Heart left ventricle (tissue), 16 donors: ENCODE measurements at regions not wholly inside any gene's neighbourhood (a gene's known extent, or its start where the extent isn't known, plus 50 kb on each side); places are given as distances from the start of the nearest gene placed in this dataset.

Source experiments
- ATAC-seq, 4 donors: fragments of 200-7000 bp; cut with Tn5 transposase; one replicate each; pipeline ENCODE4 v1.9.1; 2020 to 2022; ENCODE audit warnings: moderate library complexity in 4 of 4, mild to moderate bottlenecking in 3 of 4, moderate number of reproducible peaks in 1 of 4
- DNase-seq, 5 donors: peaks; one replicate each; pipeline ENCODE4 v3.0.0-alpha.2; 2020
- H3K27ac ChIP-seq, 12 donors: fragments of 200-600 bp; sonication (generic) in 4 of 12; one replicate each; pipeline versions ENCODE4 v1.5.0 to v1.8.0; 2016 to 2022; ENCODE audit warnings: mild to moderate bottlenecking in 2 of 12
- H3K27me3 ChIP-seq, 9 donors: fragments of 200-600 bp; sonication (generic) in 2 of 9; one replicate each; pipeline versions ENCODE4 v1.5.1 to v1.8.0; 2016 to 2022; ENCODE audit warnings: mild to moderate bottlenecking in 3 of 9
- H3K36me3 ChIP-seq, 9 donors: fragments of 200-600 bp; sonication (generic) in 2 of 9; one replicate each; pipeline versions ENCODE4 v1.5.0 to v1.8.0; 2018 to 2022; ENCODE audit warnings: mild to moderate bottlenecking in 2 of 9
- H3K4me1 ChIP-seq, 12 donors: fragments of 200-600 bp; sonication (generic) in 4 of 12; one replicate each; pipeline versions ENCODE4 v1.5.0 to v1.8.0; 2016 to 2022; ENCODE audit warnings: mild to moderate bottlenecking in 3 of 12
- H3K4me3 ChIP-seq, 12 donors: fragments of 200-600 bp; sonication (generic) in 4 of 12; one replicate each; pipeline versions ENCODE4 v1.5.0 to v1.8.0; 2017 to 2022; ENCODE audit warnings: mild to moderate bottlenecking in 9 of 12, moderate library complexity in 4 of 12
- H3K9me3 ChIP-seq, 12 donors: fragments of 200-600 bp; sonication (generic) in 4 of 12; one replicate each; pipeline versions ENCODE4 v1.5.0 to v1.8.0; 2016 to 2022; ENCODE audit warnings: mild to moderate bottlenecking in 1 of 12
- POLR2A ChIP-seq, 2 donors: fragments of 450-650 bp; IDR thresholded peaks; one replicate each; pipeline ENCODE4 v1.6.1; 2017; ENCODE audit warnings: antibody characterized with exemption in 2 of 2, mild to moderate bottlenecking in 2 of 2, moderate library complexity in 2 of 2
- WGBS, 4 donors: extraction: QIAGEN DNeasy Blood & Tissue Kit in 2 of 4; methylation state at CpG; one replicate each; pipeline versions ENCODE4 v1.1.5 to v1.1.7; 2013 to 2018; 5-methylcytosine and 5-hydroxymethylcytosine counted together
- intact Hi-C, 10 donors: fragments of 100-400 bp; cut with DNase I; formaldehyde crosslinking; loops; one replicate each; pipeline versions ENCODE4 v1.11.1 to v1.14.2; 2022
- TF ChIP-seq, protein P1 (sequence below), 12 donors: fragments of 200-600 bp; sonication (generic) in 4 of 12; IDR thresholded peaks; one replicate each; pipeline versions ENCODE4 v1.5.0 to v1.8.0; 2018 to 2022; ENCODE audit warnings: antibody characterized with exemption in 12 of 12, mild to moderate bottlenecking in 5 of 12
- donor health status: ischemic (EF 13 %, LVEDD 7.1; RV severe dilation, severe dysfunction).
- donor health status: healthy with polysubstance abuse.
- donor health status: DM: no; HTN: yes; CAD: no.
- donor health status: DM: no; HTN: no; CAD: no.
- donor health status: ischemic (EF 25% LVEDD 6.9; RV normal size, moderate dysfunction).
- donor health status: ischemic (EF 25% LVEDD 5.7; RV mildly dilated, moderate dysfunction).
- donor health status: healthy.
- donor health status: DM: yes; HTN: yes; CAD: no.
- donor health status: ischemic (EF 35%, LVEDD 5.7; RV mildly dilated, moderate dysfunction).
- donor health status: nonischemic (EF 11% LVEDD 7.7; RV severe dilation, severe dysfunction).
- donor health status: DM: yes; HTN: yes; CAD: no.
- donor health status: PGD.
- donor health status: ischemic (EF 29% LVEDD 5.4; RV normal size, mild dysfunction).
- donor health status: nonischemic (EF 23%, LVEDD 6.1; RV moderate dilation, normal function).

DNA sequence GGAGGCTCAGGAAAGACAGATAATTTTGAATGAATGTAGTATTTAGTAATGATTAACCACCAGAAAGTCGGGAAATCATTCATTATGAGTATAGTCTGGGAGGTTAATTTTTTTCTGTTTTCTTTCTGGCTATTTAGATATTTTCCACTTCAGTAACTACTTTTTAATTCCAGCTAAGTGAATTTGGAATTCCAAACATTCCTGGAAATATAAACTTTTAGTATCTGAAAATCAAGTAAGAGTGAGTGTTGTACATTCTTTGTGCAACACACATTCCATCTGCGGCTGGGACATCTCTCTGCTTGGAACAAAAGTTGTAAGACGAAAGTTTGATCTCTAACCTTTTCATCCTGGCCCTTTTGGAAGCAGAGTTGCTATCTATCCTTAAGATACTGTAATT is 275.7 kb upstream of the SPRED2 start:
- Histone ChIP-seq H3K9me3 (no peaks in the 10 kb centered on the region), H3K4me3 (no peak overlapping the region), H3K36me3 (no peaks in the 10 kb centered on the region), H3K27ac (no peak overlapping the region), H3K4me1 (no peaks in the 10 kb centered on the region), H3K27me3 (peaks cover 0 to 3% (median 0%) of the 10 kb centered on the region in 9 donors)
- WGBS, 4 donors, result 79 to 87% (median 85%) methylated on average over 3 of the region's 3 CpGs
- no peak for DNase-seq
- TF ChIP-seq, protein P1, sequence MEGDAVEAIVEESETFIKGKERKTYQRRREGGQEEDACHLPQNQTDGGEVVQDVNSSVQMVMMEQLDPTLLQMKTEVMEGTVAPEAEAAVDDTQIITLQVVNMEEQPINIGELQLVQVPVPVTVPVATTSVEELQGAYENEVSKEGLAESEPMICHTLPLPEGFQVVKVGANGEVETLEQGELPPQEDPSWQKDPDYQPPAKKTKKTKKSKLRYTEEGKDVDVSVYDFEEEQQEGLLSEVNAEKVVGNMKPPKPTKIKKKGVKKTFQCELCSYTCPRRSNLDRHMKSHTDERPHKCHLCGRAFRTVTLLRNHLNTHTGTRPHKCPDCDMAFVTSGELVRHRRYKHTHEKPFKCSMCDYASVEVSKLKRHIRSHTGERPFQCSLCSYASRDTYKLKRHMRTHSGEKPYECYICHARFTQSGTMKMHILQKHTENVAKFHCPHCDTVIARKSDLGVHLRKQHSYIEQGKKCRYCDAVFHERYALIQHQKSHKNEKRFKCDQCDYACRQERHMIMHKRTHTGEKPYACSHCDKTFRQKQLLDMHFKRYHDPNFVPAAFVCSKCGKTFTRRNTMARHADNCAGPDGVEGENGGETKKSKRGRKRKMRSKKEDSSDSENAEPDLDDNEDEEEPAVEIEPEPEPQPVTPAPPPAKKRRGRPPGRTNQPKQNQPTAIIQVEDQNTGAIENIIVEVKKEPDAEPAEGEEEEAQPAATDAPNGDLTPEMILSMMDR (IDR thresholded peaks at IDR 0.05), result no peak
- no peak for TF ChIP-seq POLR2A (IDR thresholded peaks at IDR 0.05)
- no peak for ATAC-seq
- intact Hi-C loops, result no loop called here

DNA sequence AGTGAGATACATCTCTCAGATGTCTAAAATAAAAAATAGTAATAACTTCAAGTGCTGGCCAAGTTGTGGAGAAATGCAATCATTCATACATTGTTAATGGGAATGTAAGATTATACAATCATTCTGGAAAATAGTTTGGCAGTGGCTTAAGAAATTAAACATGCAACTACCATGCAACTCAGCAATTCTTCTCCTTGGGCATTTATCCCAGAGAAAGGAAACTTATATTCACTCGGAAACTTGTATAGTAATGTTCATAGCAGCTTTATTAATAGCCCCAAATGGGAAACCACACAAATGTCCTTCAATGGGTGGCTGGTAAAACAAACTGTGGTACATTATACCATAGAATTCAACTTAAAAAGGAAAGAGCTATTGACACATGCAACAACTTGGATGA is 274.0 kb upstream of the SPRED2 start:
- Histone ChIP-seq H3K27me3 (peaks cover 0 to 3% (median 0%) of the 10 kb centered on the region in 9 donors), H3K9me3 (no peaks in the 10 kb centered on the region), H3K4me3 (no peak overlapping the region), H3K27ac (no peak overlapping the region), H3K4me1 (no peaks in the 10 kb centered on the region), H3K36me3 (no peaks in the 10 kb centered on the region)
- TF ChIP-seq POLR2A (IDR thresholded peaks at IDR 0.05), result no peak
- TF ChIP-seq, protein P1 (IDR thresholded peaks at IDR 0.05), result no peak
- intact Hi-C loops, result no loop called here
- WGBS, 4 donors, result 91 to 95% (median 95%) methylated on average over 1 of the region's 1 CpG
- no peak for ATAC-seq
- no peak for DNase-seq

DNA sequence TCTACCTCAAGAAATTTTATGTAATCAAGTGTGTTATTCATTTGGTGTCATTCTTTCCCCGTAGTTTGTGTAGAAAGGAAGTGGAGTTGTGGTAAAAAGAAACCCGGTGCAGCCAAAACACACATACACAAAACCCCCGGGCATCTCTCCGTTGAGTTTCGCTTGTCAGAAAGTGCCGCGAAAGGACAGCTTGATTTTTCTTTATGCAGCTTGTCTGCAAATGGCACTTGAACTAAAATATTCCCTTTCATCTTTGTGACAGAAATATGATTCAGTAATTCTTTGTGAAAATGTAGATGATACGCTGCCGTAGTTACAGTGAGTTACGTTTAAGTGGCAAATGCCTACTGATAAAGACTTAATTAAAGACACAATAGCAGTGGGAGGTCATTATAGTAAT is 268.8 kb upstream of the SPRED2 start:
- Histone ChIP-seq H3K27me3 (peaks cover 0 to 7% (median 0%) of the 10 kb centered on the region in 9 donors), H3K27ac (no peak overlapping the region), H3K4me1 (no peaks in the 10 kb centered on the region), H3K36me3 (no peaks in the 10 kb centered on the region), H3K4me3 (no peak overlapping the region), H3K9me3 (no peaks in the 10 kb centered on the region)
- ATAC-seq, result no peak
- intact Hi-C loops, result no loop called here
- TF ChIP-seq, protein P1 (IDR thresholded peaks at IDR 0.05), result no peak
- no peak for TF ChIP-seq POLR2A (IDR thresholded peaks at IDR 0.05)
- WGBS, 4 donors, result 85 to 93% (median 90%) methylated on average over 10 of the region's 10 CpGs
- DNase-seq, result no peak

DNA sequence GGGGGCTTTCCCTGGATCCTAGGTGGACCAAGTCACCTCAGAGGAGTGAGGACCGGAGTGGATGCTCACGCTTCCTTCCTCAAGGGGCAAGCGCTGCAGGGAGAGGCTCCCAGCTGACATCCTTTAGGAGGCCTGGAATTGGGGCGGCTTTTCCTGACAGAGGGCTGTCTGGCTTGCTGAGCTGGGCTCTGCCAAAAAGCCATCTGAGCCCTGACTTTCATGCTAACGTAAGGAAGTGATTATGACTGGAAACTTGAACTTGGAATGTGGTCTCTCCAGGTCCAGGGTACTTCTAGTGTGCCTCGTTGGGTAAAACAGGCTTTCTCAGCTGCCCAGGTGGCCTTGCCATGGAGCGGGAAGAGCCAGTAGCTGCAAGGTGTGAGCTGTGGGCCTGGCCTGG is 268.3 kb upstream of the SPRED2 start:
- ATAC-seq, result no peak
- intact Hi-C loops, result no loop called here

More for the DNA sequence above, 268.3 kb upstream of the SPRED2 start:
- DNase-seq, result no peak
- TF ChIP-seq POLR2A (IDR thresholded peaks at IDR 0.05), result no peak
- TF ChIP-seq, protein P1 (IDR thresholded peaks at IDR 0.05), result no peak
- peaks cover 0 to 7% (median 0%) of the 10 kb centered on the region in 9 donors for H3K27me3 ChIP-seq
- 72 to 76% (median 74%) methylated on average over 7 of the region's 7 CpGs for WGBS, 4 donors
- H3K27ac ChIP-seq, result no peak overlapping the region
- H3K36me3 ChIP-seq, result no peaks in the 10 kb centered on the region
- H3K4me3 ChIP-seq, result no peak overlapping the region
- no peaks in the 10 kb centered on the region for H3K4me1 ChIP-seq
- no peaks in the 10 kb centered on the region for H3K9me3 ChIP-seq
